ENCODE measurements at regions not wholly inside any gene's neighbourhood (a gene's known extent, or its start where the extent isn't known, plus 50 kb on each side); places are given as distances from the start of the nearest gene placed in this dataset.

- Histone ChIP-seq H3K4me1 (ENCODE audit: control insufficient read depth, insufficient read depth, low read length) (no peaks in the 10 kb centered on the region), H3K9me3 (ENCODE audit: control insufficient read depth, low read length) (no peaks in the 10 kb centered on the region), H3K27me3 (ENCODE audit: control insufficient read depth, insufficient read depth) (no peaks in the 10 kb centered on the region), H3K4me3 (ENCODE audit: low read length) (no peak overlapping the region), H3K27ac (ENCODE audit: low read length) (no peak overlapping the region)
- DNase-seq, result no peak
- no peak for ATAC-seq
- WGBS, result 0% methylated on average over 1 of the region's 1 CpG
- intact Hi-C loops (cut with DNase I), result loop anchor here in 1 of 4 donors (10.0 kb wide), 1 partner anchor 884 kb away; no protein-coding TSS in a partner anchor
Observed at GRCh38 chr16:75780669-75781068, 54.4 kb upstream of the CPHXL start.

GRCh38 chr16:75781683-75782343, 55.5 kb upstream of the CPHXL start:
- WGBS, result 57% methylated on average over 5 of the region's 5 CpGs
- no peak for DNase-seq
- intact Hi-C loops (cut with DNase I), result loop anchor here in 1 of 4 donors (10.0 kb wide), 1 partner anchor 883 kb away; no protein-coding TSS in a partner anchor
- Histone ChIP-seq H3K9me3 (ENCODE audit: control insufficient read depth, low read length) (no peaks in the 10 kb centered on the region), H3K4me3 (ENCODE audit: low read length) (no peak overlapping the region), H3K4me1 (ENCODE audit: control insufficient read depth, insufficient read depth, low read length) (no peaks in the 10 kb centered on the region), H3K27ac (ENCODE audit: low read length) (no peak overlapping the region), H3K27me3 (ENCODE audit: control insufficient read depth, insufficient read depth) (no peaks in the 10 kb centered on the region)
- ATAC-seq, result no peak

GRCh38 chr16:75787440-75787839, 61.1 kb upstream of the CPHXL start:
- ATAC-seq (no peak), DNase-seq (no peak)
- H3K27me3 ChIP-seq (ENCODE audit: control insufficient read depth, insufficient read depth), result no peaks in the 10 kb centered on the region
- no peaks in the 10 kb centered on the region for H3K9me3 ChIP-seq (ENCODE audit: control insufficient read depth, low read length)
- 58% methylated on average over 1 of the region's 1 CpG for WGBS
- no peak overlapping the region for H3K4me3 ChIP-seq (ENCODE audit: low read length)
- no peaks in the 10 kb centered on the region for H3K4me1 ChIP-seq (ENCODE audit: control insufficient read depth, insufficient read depth, low read length)
- intact Hi-C loops (cut with DNase I), result loop anchor here in 2 of 4 donors (5.0 to 10.0 kb wide), 2 partner anchors 877 to 1385 kb away; no protein-coding TSS in a partner anchor
- no peak overlapping the region for H3K27ac ChIP-seq (ENCODE audit: low read length)

- Histone ChIP-seq H3K27ac (ENCODE audit: low read length) (no peak overlapping the region), H3K9me3 (ENCODE audit: control insufficient read depth, low read length) (no peaks in the 10 kb centered on the region), H3K4me1 (ENCODE audit: control insufficient read depth, insufficient read depth, low read length) (no peaks in the 10 kb centered on the region), H3K4me3 (ENCODE audit: low read length) (no peak overlapping the region), H3K27me3 (ENCODE audit: control insufficient read depth, insufficient read depth) (no peaks in the 10 kb centered on the region)
- intact Hi-C loops (cut with DNase I), result loop anchor here in 2 of 4 donors (5.0 to 10.0 kb wide), 2 partner anchors 876 to 1383 kb away; no protein-coding TSS in a partner anchor
- DNase-seq, result no peak
- WGBS, result 12% methylated on average over 4 of the region's 4 CpGs
- ATAC-seq, result no peak
Observed at GRCh38 chr16:75789237-75789636, 62.9 kb upstream of the CPHXL start.

GRCh38 chr16:75792771-75793492, 66.6 kb upstream of the CPHXL start:
- no peak overlapping the region for H3K4me3 ChIP-seq (ENCODE audit: low read length)
- no peak overlapping the region for H3K27ac ChIP-seq (ENCODE audit: low read length)
- WGBS, result 70% methylated on average over 7 of the region's 7 CpGs
- H3K4me1 ChIP-seq (ENCODE audit: control insufficient read depth, insufficient read depth, low read length), result no peaks in the 10 kb centered on the region
- intact Hi-C loops (cut with DNase I), result loop anchor here in 2 of 4 donors (5.0 to 10.0 kb wide), 2 partner anchors 862 to 1379 kb away; no protein-coding TSS in a partner anchor
- no peak for DNase-seq
- H3K9me3 ChIP-seq (ENCODE audit: control insufficient read depth, low read length), result no peaks in the 10 kb centered on the region
- no peaks in the 10 kb centered on the region for H3K27me3 ChIP-seq (ENCODE audit: control insufficient read depth, insufficient read depth)
- ATAC-seq, result no peak

GRCh38 chr16:75793641-75794040, 67.4 kb upstream of the CPHXL start:
- no peak for DNase-seq
- Histone ChIP-seq H3K27me3 (ENCODE audit: control insufficient read depth, insufficient read depth) (no peaks in the 10 kb centered on the region), H3K9me3 (ENCODE audit: control insufficient read depth, low read length) (no peaks in the 10 kb centered on the region), H3K4me1 (ENCODE audit: control insufficient read depth, insufficient read depth, low read length) (no peaks in the 10 kb centered on the region), H3K4me3 (ENCODE audit: low read length) (no peak overlapping the region), H3K27ac (ENCODE audit: low read length) (no peak overlapping the region)
- 58% methylated on average over 4 of the region's 4 CpGs for WGBS
- ATAC-seq, result no peak
- intact Hi-C loops (cut with DNase I), result loop anchor here in 2 of 4 donors (5.0 to 10.0 kb wide), 2 partner anchors 861 to 1379 kb away; no protein-coding TSS in a partner anchor

GRCh38 chr16:75794426-75794825, 68.1 kb upstream of the CPHXL start:
- 65% methylated on average over 4 of the region's 4 CpGs for WGBS
- intact Hi-C loops (cut with DNase I), result loop anchor here in 2 of 4 donors (5.0 to 10.0 kb wide), 2 partner anchors 860 to 1378 kb away; no protein-coding TSS in a partner anchor
- ATAC-seq, result no peak

GRCh38 chr16:75798714-75799113, 72.4 kb upstream of the CPHXL start:
- 69% methylated on average over 4 of the region's 4 CpGs for WGBS
- DNase-seq, result no peak
- no peaks in the 10 kb centered on the region for H3K4me1 ChIP-seq (ENCODE audit: control insufficient read depth, insufficient read depth, low read length)
- ATAC-seq, result no peak
- intact Hi-C loops (cut with DNase I), result loop anchor here in 1 of 4 donors (10.0 kb wide), 1 partner anchor 856 kb away; no protein-coding TSS in a partner anchor
- H3K27me3 ChIP-seq (ENCODE audit: control insufficient read depth, insufficient read depth), result no peaks in the 10 kb centered on the region
- no peaks in the 10 kb centered on the region for H3K9me3 ChIP-seq (ENCODE audit: control insufficient read depth, low read length)
- no peak overlapping the region for H3K27ac ChIP-seq (ENCODE audit: low read length)
- H3K4me3 ChIP-seq (ENCODE audit: low read length), result no peak overlapping the region

More at GRCh38 chr16:75794426-75794825, 68.1 kb upstream of the CPHXL start:
- H3K27me3 ChIP-seq (ENCODE audit: control insufficient read depth, insufficient read depth), result no peaks in the 10 kb centered on the region
- no peaks in the 10 kb centered on the region for H3K9me3 ChIP-seq (ENCODE audit: control insufficient read depth, low read length)
- DNase-seq, result no peak
- no peak overlapping the region for H3K27ac ChIP-seq (ENCODE audit: low read length)
- no peaks in the 10 kb centered on the region for H3K4me1 ChIP-seq (ENCODE audit: control insufficient read depth, insufficient read depth, low read length)
- H3K4me3 ChIP-seq (ENCODE audit: low read length), result no peak overlapping the region

GRCh38 chr16:75801307-75801706, 75.0 kb upstream of the CPHXL start:
- Histone ChIP-seq H3K4me3 (ENCODE audit: low read length) (no peak overlapping the region), H3K4me1 (ENCODE audit: control insufficient read depth, insufficient read depth, low read length) (no peaks in the 10 kb centered on the region), H3K27me3 (ENCODE audit: control insufficient read depth, insufficient read depth) (no peaks in the 10 kb centered on the region), H3K27ac (ENCODE audit: low read length) (no peak overlapping the region), H3K9me3 (ENCODE audit: control insufficient read depth, low read length) (no peaks in the 10 kb centered on the region)
- intact Hi-C loops (cut with DNase I), result no loop called here
- WGBS, result 38% methylated on average over 3 of the region's 3 CpGs
- ATAC-seq, result no peak
- no peak for DNase-seq

GRCh38 chr16:75803753-75804152, 77.5 kb upstream of the CPHXL start:
- ATAC-seq, result no peak
- Histone ChIP-seq H3K4me3 (ENCODE audit: low read length) (no peak overlapping the region), H3K27me3 (ENCODE audit: control insufficient read depth, insufficient read depth) (no peaks in the 10 kb centered on the region), H3K9me3 (ENCODE audit: control insufficient read depth, low read length) (no peaks in the 10 kb centered on the region), H3K4me1 (ENCODE audit: control insufficient read depth, insufficient read depth, low read length) (no peaks in the 10 kb centered on the region), H3K27ac (ENCODE audit: low read length) (no peak overlapping the region)
- intact Hi-C loops (cut with DNase I), result no loop called here
- DNase-seq, result no peak
- 73% methylated on average over 1 of the region's 1 CpG for WGBS

GRCh38 chr16:75804368-75804767, 78.1 kb upstream of the CPHXL start:
- intact Hi-C loops (cut with DNase I), result no loop called here
- H3K4me3 ChIP-seq (ENCODE audit: low read length), result no peak overlapping the region
- DNase-seq, result no peak
- H3K9me3 ChIP-seq (ENCODE audit: control insufficient read depth, low read length), result no peaks in the 10 kb centered on the region
- no peaks in the 10 kb centered on the region for H3K4me1 ChIP-seq (ENCODE audit: control insufficient read depth, insufficient read depth, low read length)
- 49% methylated on average over 3 of the region's 3 CpGs for WGBS
- no peaks in the 10 kb centered on the region for H3K27me3 ChIP-seq (ENCODE audit: control insufficient read depth, insufficient read depth)
- no peak for ATAC-seq
- no peak overlapping the region for H3K27ac ChIP-seq (ENCODE audit: low read length)

Data from right cardiac atrium (tissue), 5 donors.